GM19463 (cell line): ENCODE measurements at regions not wholly inside any gene's neighbourhood (a gene's known extent, or its start where the extent isn't known, plus 50 kb on each side); places are given as distances from the start of the nearest gene placed in this dataset.

ENCODE experiments used
- ATAC-seq: cut with Tn5 transposase; IDR thresholded peaks from one replicate; pipeline ENCODE4 v1.9.1; 2021; ENCODE audit warnings: mild to moderate bottlenecking, moderate library complexity; ENCODE audit not compliant: unreplicated experiment

DNA sequence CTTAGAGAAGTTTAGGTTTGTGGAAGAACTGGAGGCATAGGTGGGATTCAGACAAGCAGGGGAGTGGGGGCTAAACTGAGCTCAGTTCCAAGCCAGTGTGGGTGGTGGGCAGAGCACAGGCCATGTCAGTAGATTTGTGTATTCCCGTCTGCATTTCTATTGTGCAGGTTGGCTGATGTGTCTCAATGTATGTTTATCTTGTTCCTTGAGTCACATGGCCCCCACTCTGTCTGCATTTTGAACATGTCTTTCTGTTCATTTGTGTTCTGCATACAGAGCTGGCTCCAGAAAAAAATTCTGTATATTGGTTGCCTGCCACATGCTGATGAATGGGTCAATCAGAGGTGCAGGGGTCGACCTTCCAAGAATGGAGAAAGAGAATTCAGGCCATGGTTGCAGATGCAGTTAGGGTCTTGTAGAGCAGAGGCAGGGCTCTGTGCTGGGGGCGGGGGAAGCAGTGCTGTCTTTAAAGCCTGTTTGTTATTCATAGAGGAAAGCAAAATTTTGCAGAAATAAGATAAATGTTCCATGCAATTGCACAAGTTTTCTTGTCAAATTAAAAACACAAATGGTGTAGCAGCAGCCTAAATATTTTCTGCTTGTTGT, 166.7 kb downstream of the CDH26 start:
- ATAC-seq: no peak

DNA sequence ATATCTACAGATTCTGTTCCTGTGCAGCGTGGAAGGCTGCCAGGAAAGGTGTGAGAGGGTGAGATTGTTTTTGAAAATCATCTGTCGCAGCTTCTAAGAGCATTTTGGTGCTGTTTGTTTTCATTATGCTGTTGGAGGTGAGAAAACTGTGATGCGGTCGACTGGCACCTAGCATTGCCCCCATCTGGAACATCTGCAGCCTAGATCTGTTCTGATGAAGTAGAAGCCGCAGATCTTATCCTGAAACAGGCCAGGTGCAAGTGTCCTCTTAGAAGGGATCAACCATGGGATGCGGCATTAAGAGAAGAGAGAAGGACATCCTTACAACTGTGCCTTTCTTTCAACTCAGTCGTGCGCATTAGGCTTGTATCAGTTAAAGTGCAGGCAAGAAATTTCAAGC, 167.3 kb downstream of the CDH26 start:
- no peak for ATAC-seq

DNA sequence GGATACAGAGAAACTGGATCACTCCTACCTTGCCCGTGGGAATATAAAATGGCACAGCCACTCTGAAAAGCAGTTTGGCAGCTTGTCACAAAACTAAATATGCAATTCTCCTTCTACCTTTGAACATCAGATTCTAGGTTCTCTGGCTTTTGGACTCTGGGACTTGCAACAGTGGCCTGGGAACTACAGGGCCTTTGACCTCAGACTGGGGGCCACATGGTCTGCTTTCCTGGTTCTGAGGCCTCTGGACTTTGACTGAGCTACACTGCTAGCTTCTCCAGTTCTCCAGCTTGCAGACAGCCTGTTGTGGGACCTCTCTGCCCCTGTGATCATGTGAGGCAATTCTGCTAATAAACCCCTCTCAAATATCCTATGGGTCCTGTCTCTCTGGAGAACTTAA, 168.8 kb downstream of the CDH26 start:
- ATAC-seq: no peak

DNA sequence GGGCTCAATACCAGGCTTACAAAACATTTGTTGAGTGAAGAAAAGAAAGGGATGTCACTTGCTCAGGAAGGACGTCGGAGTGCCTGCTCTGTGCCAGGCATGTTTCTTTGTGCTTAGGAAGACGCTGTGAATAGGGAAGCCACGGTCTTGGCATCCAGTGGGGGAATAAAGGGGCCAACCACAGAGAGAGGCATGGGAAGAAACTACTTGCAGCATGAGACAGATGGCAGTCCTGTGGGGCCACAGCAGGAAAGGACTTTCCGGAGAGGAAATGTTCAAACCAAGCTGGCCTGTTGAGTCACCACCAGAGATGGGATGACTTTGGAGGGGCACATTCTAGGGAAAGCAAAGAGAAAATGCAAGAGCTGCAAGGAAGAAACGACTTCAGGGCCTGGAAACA, 173.2 kb downstream of the CDH26 start:
- ATAC-seq: no peak

DNA sequence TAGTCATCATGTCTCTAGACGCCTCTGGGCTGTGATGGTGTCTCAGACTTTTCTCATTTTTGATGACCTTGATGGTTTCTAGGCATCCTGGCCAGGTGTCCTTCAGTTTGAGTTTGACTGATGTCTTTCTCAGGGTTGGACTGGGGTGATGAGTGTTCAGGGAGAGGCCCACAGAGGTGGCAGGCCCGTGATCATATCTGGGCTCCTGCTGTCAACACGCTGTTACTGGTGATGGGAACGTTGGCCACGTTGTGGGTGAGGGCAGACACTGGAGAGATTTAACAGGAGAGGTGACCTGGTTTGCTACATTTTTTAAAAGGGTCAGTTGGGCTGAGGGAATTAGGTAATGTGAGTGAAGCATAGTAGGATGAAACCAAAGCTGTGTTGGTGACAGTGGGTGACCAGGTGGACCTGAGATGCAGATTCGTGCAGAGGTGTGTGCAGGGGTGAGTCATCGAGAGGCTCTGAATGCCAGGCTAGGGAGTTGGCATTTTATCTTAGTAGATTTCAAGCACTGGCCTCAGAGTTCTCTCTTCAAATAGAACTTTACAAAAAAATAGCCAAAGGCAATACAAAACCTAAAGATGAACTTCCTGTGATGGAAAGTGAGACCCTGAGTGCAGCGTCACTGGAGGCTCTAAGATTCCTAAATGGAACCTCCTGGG, 174.1 kb downstream of the CDH26 start:
- ATAC-seq: no peak

DNA sequence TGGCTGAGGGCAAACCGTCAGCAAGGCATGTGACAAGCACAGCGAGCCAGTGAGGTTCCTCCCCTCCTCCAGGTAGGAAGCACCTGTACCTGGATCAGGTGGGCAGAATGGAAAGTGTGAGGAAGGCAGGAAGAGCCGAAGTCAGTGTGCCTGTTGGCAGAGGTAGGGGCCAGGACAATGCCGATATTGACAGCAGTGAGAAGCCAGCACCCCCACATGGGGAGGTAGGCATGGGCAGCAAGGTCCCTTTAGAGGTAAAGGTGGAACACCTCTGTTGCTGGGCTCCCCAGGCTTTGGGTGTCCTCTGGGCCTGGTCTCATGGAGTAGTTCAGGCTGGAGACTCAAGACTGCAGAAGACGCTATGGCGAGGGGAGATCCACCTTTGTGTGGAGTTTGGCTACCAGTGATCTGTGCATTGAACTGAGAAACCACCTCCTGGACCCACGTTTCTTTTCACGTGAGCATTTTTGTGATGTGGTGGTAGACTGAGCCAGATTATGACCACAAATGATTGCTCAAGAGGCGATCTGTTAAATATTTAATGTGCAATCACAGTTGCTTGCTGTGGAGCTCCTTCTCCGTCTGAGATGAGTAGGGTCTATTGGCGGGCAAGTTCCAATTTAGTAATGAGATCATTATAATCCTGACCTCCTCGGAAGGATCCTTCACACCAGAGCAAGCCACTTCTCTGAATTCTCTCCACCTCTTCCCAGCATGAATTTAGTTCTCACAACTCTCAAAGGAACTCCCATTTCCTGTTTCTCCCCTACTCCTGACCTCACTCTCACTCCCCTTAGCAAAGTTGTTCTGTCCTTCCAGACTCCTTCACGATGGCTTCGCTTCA, 174.8 kb downstream of the CDH26 start:
- no peak for ATAC-seq

DNA sequence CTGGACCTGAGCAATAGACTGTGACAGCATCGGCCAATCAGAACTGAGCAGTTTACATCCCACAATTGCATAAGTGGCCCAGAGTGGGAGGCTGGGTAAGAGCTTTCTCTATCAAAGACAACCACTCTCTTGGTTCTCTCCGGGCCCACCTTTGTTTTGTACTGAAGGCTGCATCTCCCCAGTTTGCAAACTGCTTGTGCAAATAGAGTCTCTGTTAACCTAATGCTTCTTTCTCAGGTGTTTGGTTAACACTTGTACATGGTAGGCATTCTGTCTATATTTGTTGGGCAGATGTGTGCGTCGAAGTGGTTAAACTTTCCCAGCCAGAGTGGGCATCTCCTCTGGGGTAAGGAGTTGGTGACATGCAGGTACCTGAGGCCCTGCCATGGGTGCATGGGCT, 177.1 kb downstream of the CDH26 start:
- ATAC-seq: no peak

DNA sequence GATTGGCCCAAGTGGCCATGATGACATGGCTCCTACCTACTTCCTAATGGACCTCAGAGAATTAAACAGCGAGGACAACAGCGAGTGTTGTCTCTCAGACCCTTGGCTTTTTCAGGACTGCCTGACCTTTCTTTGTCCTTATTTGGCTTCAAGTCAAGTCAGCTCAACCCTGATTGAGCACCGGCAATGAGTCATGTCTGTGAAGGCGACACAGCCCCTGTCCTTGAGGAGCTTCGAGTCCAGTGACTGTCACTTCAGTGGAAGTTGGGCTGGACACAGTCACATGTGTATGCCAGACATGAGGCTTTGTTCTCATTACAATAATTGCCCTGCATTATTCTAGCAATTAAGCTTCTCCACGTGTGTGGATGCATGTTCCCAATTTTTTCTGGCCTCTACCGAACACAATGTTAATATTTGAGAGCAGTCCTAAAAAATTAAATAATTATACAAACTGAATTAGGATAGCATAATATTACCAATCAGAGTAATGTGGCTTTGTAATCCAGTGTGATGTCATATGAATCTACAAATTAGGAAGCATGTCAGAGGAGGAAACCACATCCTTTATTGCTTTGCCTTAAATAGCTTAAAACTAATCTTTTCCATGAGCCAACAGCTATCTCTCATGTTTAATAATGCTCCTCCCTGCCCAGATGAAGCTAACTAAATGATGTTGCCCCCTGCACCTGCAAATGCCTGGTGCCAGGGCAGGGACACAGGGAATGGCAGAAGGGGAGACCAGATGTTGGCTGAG, 178.6 kb downstream of the CDH26 start:
- no peak for ATAC-seq

DNA sequence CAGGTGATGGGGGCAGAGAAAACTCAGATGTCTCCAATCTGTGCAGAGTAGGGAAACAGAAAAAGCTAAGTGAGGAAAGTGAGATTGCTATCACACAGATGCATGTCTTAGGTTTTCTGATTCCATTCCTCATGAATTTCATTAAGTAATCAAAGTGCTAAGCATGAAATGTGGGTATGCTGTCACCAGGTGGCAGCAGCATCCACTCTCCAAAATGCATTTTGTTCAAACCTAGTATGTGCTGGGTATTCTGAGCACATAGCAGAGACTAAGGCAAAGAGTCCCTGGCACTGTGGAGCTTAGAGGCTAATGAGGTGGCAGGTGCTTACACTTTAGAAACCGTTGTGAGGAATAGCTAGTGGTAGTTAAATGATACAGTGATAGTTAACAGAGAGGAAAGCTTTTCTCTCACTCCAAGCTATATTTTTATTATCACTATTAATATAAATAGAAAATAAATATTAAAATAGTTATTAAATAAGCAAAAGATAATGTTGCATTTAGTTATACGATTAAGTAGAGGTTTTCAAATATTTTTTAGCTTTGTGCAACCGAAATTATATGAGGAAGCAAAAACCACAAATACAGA, 179.5 kb downstream of the CDH26 start:
- no peak for ATAC-seq

DNA sequence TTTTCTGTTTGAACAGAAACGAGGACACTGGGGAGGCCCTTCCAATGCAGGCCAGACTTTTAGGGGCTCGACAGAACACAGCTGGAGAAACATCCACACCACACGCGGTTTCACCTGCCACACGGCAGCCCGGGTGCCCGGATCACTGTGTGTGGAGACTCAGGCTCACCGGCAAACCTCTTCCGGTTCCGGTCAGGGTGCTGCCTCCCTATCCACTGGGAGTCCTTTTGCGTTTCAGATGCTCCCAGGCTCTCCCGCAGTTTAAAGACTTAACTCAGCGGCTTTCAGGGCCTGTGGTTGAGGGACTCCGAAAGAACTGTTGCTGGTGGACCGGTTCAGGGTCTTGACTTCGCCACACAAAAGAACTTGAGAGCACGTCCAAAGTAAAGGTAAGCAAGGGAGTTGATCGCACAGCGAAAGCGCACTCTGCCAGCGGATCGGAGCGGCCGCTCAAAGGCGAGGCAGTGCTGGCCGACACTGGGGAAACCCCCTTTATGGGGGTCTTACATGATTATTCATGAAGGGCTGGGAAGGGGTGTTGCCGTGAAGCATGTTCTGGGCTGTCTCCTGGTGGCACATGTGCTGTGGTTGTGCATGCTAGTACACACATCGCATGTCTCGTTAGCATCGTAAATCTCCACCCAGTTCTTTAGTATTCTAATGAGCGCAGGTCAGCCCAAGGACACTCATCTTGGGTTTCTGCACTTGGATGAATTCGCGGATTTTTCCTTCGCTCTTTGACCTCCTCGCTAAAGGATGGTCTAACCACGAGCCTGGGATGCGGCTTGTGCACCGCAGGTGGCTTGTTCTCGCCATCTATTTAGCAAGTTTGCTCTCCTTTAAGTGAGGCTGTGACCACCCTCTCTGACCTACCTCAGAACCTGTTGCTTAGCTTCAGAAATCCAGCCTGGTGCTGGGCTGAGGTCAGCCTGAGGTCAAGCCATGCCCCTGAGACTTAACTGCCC, 180.3 kb downstream of the CDH26 start:
- peak; percentile 78 for ATAC-seq

DNA sequence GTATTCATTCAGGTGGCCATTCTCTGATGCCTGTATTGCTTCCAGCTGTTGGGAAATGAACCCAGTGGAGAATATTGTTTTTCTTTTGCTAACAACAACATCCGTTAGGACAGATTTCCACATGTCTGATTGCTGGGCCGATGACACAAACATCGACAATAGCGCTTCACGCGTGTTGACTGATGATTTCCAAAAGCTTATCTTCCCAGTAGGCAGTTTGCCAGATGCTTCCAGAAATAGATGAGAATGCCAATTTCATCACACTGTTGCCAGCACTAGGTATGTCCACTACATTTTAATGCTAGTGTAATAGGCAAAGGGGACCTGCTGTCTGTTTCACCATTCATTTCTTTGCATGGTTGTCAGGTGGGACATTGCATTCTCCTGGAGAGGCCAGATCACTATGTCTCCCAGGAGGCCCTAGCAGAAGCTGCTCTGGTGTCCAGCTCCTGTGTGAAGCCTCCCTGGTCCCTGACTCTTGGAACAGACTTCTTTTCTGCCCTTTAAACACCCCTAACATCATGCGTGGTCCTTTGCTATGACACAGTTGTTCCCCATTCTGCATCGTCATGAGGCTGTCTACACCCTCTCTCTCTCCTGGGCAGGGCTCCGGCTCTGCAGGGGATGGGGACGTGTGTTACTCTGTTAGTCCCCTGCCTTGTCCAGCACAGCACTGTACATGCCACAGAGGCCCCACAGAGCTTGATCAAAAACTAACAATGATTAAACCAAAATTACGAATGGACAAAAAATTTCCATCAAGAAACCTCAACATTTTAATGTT, 181.6 kb downstream of the CDH26 start:
- no peak for ATAC-seq

DNA sequence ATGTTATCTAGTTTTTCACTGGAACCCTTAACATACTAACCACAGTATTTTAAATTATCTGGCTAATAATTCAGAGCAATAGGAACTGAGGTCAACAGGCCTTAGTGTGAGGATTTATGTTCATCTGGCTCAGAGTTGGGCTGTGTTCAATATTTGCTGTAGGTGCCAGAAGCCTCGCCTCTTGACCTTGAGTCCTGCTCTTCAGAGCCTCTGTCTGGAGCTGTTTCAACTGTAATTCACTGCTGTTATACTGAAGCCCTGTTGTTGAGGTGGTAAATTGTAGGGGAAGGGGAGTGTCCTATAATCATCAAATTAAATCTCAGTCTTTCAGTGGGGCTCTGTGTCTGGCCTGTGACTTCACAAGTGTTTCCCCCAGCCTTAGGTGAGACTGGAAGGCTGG, 184.4 kb downstream of the CDH26 start:
- ATAC-seq: no peak

DNA sequence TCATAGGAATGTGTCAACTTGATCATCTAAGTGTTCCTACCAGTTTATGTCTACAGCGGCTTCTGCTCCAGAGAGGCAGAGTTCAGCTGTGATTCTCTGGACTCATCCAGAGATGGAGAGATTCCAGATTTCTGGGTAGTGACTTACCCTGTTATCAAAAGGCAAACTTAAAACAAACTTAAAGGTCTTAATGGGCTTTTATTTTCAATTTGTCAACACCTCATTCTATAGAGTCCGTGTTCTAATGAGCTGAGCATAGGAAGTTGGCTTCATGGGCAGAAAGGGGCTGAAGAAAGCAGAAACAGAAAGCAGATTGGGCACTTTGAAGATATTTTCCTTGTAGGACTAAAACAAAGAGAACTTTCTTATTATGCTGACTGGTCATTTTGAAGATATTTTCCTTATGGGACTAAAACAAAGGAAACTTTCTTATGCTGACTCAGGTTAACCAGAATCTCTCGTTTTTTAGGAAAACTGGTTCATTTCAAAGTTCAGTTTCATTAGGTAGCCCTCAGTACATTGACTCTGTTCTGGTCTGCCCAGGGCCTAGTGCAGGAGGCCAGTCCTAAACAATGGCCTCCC, 185.1 kb downstream of the CDH26 start:
- no peak for ATAC-seq

DNA sequence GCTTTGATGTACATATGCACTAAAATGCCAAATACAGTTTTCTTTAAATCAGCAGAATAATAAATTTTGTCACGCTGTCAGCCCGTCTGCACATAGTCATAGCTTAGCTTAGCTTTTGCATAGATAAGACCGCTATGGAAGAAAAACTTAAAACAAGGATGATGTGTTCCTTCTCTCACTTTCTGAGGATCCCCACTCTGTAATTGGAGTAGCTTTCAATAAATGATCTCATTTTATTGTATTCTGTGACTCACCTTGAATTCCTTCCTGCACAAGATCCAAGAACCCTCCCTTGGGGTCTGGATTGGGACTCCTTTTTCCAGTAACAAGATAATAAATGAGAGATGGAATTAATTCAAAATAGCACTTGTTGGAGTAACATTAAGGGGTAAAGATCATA, 186.2 kb downstream of the CDH26 start:
- no peak for ATAC-seq

DNA sequence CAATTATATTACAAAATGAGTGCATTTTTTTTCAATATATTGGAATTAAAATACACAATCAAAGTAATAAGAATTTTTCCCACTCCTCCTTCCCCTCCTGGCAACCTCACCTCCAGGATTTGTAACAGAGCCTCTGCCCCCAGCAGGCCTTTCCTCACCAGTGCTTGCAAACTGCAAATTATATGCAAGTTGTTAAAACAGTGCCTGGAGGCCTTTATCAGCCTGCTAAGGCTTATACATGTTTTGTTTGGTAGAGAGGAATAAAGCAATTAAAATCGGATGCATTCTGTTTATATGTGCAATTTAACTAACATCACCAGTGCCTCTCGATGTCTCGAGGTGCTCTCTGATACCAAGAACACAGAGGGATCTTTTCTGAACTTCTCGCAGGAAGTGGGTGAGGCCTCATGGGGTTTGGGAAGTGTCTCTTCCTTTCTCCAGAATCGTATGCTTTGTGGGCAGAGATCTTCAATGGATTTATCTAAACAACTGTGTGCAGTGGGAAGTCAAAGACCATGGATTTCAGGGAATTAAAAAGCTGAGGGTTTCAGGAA, 186.8 kb downstream of the CDH26 start:
- no peak for ATAC-seq

DNA sequence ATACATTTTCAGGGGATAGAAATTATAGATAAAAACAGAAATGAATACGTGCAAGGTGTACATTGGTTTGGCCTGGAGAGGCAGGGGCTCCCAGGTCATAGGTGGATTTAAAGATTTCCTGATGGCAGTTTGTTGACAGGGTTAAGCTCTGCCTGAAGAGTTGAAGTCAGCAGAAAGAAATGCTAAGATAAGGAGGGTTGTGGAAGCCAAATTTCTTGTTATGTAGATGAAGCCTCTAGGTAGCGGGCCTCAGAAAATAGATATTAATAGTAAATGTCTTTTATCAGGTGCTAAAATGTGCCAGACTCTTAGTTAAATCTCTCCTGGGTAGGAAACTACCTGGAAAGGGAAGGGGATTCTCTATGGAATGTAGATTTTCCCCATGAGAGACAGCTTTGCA, 188.8 kb downstream of the CDH26 start:
- ATAC-seq: no peak

DNA sequence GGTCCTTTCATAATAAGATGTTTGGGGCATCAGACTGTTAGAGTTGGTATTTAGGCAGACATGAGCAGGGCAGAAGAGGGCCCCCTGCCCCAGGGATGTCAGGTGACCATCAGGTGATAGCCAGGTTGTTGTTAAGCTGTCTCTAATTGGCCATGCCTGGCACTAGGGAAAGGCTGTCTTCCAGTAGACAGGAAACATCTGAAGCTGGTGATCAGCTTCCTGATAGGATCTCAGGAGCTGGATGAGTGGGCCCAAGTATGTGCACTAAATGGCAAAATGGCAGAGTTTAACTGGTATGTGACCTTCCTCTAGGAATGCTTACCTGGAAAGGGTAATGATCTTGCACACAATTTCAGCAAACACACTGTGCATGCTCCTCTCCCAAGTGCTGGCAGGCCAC, 190.7 kb downstream of the CDH26 start:
- ATAC-seq: no peak

DNA sequence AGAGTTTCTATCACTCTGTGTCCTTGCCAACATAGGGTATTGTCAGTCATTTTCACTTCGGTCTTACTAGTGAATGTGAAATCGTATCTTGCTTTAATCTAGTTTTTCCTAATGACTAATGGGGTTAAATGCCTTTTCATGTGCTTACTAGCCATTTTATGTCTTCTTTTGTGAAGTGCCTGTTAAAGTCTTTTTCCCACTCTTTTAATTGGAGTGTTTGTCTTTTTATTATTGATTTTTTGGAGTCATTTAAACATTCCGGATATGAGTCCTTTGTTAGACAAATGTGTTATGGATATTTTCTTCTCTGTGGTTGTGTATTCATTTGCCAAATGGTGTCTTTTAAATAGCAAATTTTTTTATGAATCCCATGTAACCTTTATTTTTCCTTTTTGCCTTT, 194.6 kb downstream of the CDH26 start:
- no peak for ATAC-seq
